HEK293 (cell line): ENCODE measurements at regions not wholly inside any gene's neighbourhood (a gene's known extent, or its start where the extent isn't known, plus 50 kb on each side); places are given as distances from the start of the nearest gene placed in this dataset.

Experiments used
- CTCF ChIA-PET: fragments of 350-600 bp; formaldehyde crosslinking; extraction: SDS; loops from one replicate; lab custom pipeline; 2021; ENCODE audit warnings: antibody characterized with exemption; lab: Yijun Ruan, JAX
- POLR2A ChIA-PET: fragments of 300-600 bp; formaldehyde crosslinking; extraction: SDS; loops from one replicate; lab custom pipeline; 2020; ENCODE audit warnings: antibody characterized with exemption, inconsistent platforms; lab: Yijun Ruan, JAX
- H3K27ac ChIP-seq: fragments of 200-500 bp; sonication (Bioruptor generic); 2 replicates; pipeline ENCODE4 v1.5.1; 2014; ENCODE audit warnings: low read depth, low read length, control low read depth, inconsistent platforms; ENCODE audit errors: extremely low read depth
- H3K36me3 ChIP-seq, 2 experiments: fragments of 200-500 bp in 1 of 2; sonication (Bioruptor generic) in 1 of 2; 1 replicate in 1 of 2; 2 replicates in 1 of 2; pipeline ENCODE4 v1.5.1; 2014 to 2017; ENCODE audit warnings: inconsistent platforms in 2 of 2, low read length in 2 of 2; ENCODE audit not compliant: control insufficient read depth in 2 of 2, insufficient read depth in 1 of 2
- H3K4me1 ChIP-seq: fragments of 200-500 bp; sonication (Bioruptor generic); 2 replicates; pipeline ENCODE4 v1.5.1; 2014; ENCODE audit warnings: mild to moderate bottlenecking, low read length, inconsistent platforms; ENCODE audit not compliant: control insufficient read depth, insufficient read depth
- H3K4me3 ChIP-seq: 2 replicates; pipeline ENCODE4 v1.5.1; 2011; ENCODE audit warnings: low read depth, mild to moderate bottlenecking, control low read depth, low read length, moderate library complexity
- H3K9me3 ChIP-seq: fragments of 200-500 bp; sonication (Bioruptor generic); 2 replicates; pipeline ENCODE4 v1.5.1; 2014; ENCODE audit warnings: low read depth, low read length, inconsistent platforms; ENCODE audit not compliant: control insufficient read depth, insufficient read depth
- HIC1 ChIP-seq: fragments of 450-650 bp; formaldehyde crosslinking; IDR thresholded peaks from 2 replicates; pipeline ENCODE4 v1.5.1; 2016; ENCODE audit warnings: missing biosample characterization, missing genetic modification characterization
- KLF16 ChIP-seq: fragments of 450-650 bp; formaldehyde crosslinking; IDR thresholded peaks from 2 replicates; pipeline ENCODE4 v1.5.1; 2017; ENCODE audit warnings: missing biosample characterization, missing genetic modification characterization
- PBX3 ChIP-seq: sonication (generic); formaldehyde crosslinking; IDR thresholded peaks from 2 replicates; pipeline ENCODE4 v1.8.1; 2022; ENCODE audit warnings: mild to moderate bottlenecking, moderate library complexity, missing genetic modification reagents
- PRDM4 ChIP-seq: fragments of 450-650 bp; formaldehyde crosslinking; IDR thresholded peaks from 2 replicates; pipeline ENCODE4 v1.5.1; 2017; ENCODE audit warnings: missing biosample characterization, missing genetic modification characterization
- SP7 ChIP-seq: fragments of 450-650 bp; formaldehyde crosslinking; IDR thresholded peaks from 2 replicates; pipeline ENCODE4 v1.5.1; 2016; ENCODE audit warnings: missing biosample characterization, missing genetic modification characterization
- ZNF18 ChIP-seq: fragments of 450-650 bp; formaldehyde crosslinking; IDR thresholded peaks from 2 replicates; pipeline ENCODE4 v1.5.1; 2016; ENCODE audit warnings: missing biosample characterization, missing genetic modification characterization
- ZNF221 ChIP-seq: fragments of 450-650 bp; formaldehyde crosslinking; IDR thresholded peaks from 2 replicates; pipeline ENCODE4 v1.5.1; 2017; ENCODE audit warnings: missing biosample characterization, missing genetic modification characterization, borderline replicate concordance
- ZNF239 ChIP-seq: fragments of 450-650 bp; formaldehyde crosslinking; IDR thresholded peaks from 2 replicates; pipeline ENCODE4 v1.5.1; 2016; ENCODE audit warnings: missing biosample characterization, missing genetic modification characterization
- ZNF280D ChIP-seq: fragments of 450-650 bp; formaldehyde crosslinking; IDR thresholded peaks from 2 replicates; pipeline ENCODE4 v1.5.1; 2016; ENCODE audit warnings: missing biosample characterization, missing genetic modification characterization
- ZNF514 ChIP-seq: fragments of 450-650 bp; formaldehyde crosslinking; IDR thresholded peaks from 2 replicates; pipeline ENCODE4 v1.5.1; 2016; ENCODE audit warnings: missing biosample characterization, missing genetic modification characterization
- ZNF521 ChIP-seq: fragments of 450-650 bp; formaldehyde crosslinking; IDR thresholded peaks from 2 replicates; pipeline ENCODE4 v1.5.1; 2017; ENCODE audit warnings: missing biosample characterization, mild to moderate bottlenecking, missing genetic modification characterization
- ZNF560 ChIP-seq: fragments of 450-650 bp; formaldehyde crosslinking; IDR thresholded peaks from 2 replicates; pipeline ENCODE4 v1.5.1; 2017; ENCODE audit warnings: missing biosample characterization, missing genetic modification characterization, borderline replicate concordance
- ZNF626 ChIP-seq: fragments of 450-650 bp; sonication (Bioruptor Pico); formaldehyde crosslinking; IDR thresholded peaks from 2 replicates; pipeline ENCODE4 v1.5.1; 2018; ENCODE audit warnings: missing biosample characterization, missing genetic modification characterization, inconsistent platforms
- ZNF654 ChIP-seq: fragments of 450-650 bp; formaldehyde crosslinking; IDR thresholded peaks from 2 replicates; pipeline ENCODE4 v1.5.1; 2016; ENCODE audit warnings: low read depth, missing biosample characterization, missing genetic modification characterization
- ZNF660 ChIP-seq: fragments of 450-650 bp; IDR thresholded peaks from 2 replicates; pipeline ENCODE4 v1.5.1; 2018; ENCODE audit warnings: missing biosample characterization, mild to moderate bottlenecking, missing genetic modification characterization
- ZNF777 ChIP-seq: fragments of 450-650 bp; formaldehyde crosslinking; IDR thresholded peaks from 2 replicates; pipeline ENCODE4 v1.5.1; 2017; ENCODE audit warnings: missing biosample characterization, missing genetic modification characterization, borderline replicate concordance
- ZSCAN5A ChIP-seq: fragments of 450-650 bp; formaldehyde crosslinking; IDR thresholded peaks from 2 replicates; pipeline ENCODE4 v1.5.1; 2016; ENCODE audit warnings: missing biosample characterization, missing genetic modification characterization

- TF ChIP-seq ZNF239 (tag by site-specific recombination) (no peak), ZNF777 (tag by site-specific recombination) (no peak), ZSCAN5A (no peak), ZNF221 (tag by site-specific recombination) (no peak), ZNF18 (tag by site-specific recombination) (peak; percentile 43; the same call in 1 of the 2 replicates), SP7 (tag by site-specific recombination) (no peak), ZNF560 (no peak), ZNF654 (tag by site-specific recombination) (no peak)
- ChIA-PET POLR2A (no interaction called here), CTCF (no interaction called here)
- Histone ChIP-seq H3K27ac (no peak overlapping the region), H3K9me3 (no peaks in the 10 kb centered on the region), H3K4me1 (no peaks in the 10 kb centered on the region), H3K36me3 (no peaks in the 10 kb centered on the region), H3K4me3 (no peak overlapping the region)
These were observed 296.7 kb upstream of the FOXF1 start for GRCh38 chr16:86213437-86214205.

GRCh38 chr16:86214326-86215232 lies 295.7 kb upstream of the FOXF1 start:
- ChIA-PET POLR2A (no interaction called here), CTCF (interaction anchor here (0.9 kb wide), 1 partner anchor 141 kb away, joined by 3 read pairs; no protein-coding TSS in a partner anchor)
- Histone ChIP-seq H3K36me3 (no peaks in the 10 kb centered on the region), H3K27ac (no peak overlapping the region), H3K9me3 (no peaks in the 10 kb centered on the region), H3K4me1 (no peaks in the 10 kb centered on the region), H3K4me3 (no peak overlapping the region)
- TF ChIP-seq ZNF660 (tag by site-specific recombination), result no peak
- TF ChIP-seq KLF16 (tag by site-specific recombination), result no peak
- TF ChIP-seq PRDM4, result no peak
- no peak for TF ChIP-seq HIC1 (tag by site-specific recombination)
- TF ChIP-seq ZNF626, result no peak
- no peak for TF ChIP-seq ZNF521 (tag by site-specific recombination)
- TF ChIP-seq ZNF280D, result no peak
- TF ChIP-seq PBX3 (CRISPR knock-in tag), result no peak
- no peak for TF ChIP-seq ZNF514
